Upper lobe of left lung (tissue), 4 donors: ENCODE measurements at regions not wholly inside any gene's neighbourhood (a gene's known extent, or its start where the extent isn't known, plus 50 kb on each side); places are given as distances from the start of the nearest gene placed in this dataset.

ENCODE experiments used
- CTCF ChIP-seq, 6 experiments: fragments of 450-650 bp in 4 of 6; fragments of 200-600 bp in 2 of 6; sonication (generic) in 2 of 6; IDR thresholded peaks; one replicate each; pipeline ENCODE4 v1.5.1; 2016 to 2019; ENCODE audit warnings: antibody characterized with exemption in 6 of 6
- EP300 ChIP-seq, 4 donors: sonication (generic); formaldehyde crosslinking; IDR thresholded peaks; one replicate each; pipeline ENCODE4 v1.5.1; 2017; ENCODE audit warnings: antibody characterized with exemption in 4 of 4, control low read depth in 2 of 4

GRCh38 chr15:94840794-94841783, 609.7 kb downstream of the MCTP2 start:
- TF ChIP-seq CTCF (IDR thresholded peaks at IDR 0.05) (no peak), EP300 (IDR thresholded peaks at IDR 0.05) (no peak)
